IPS-15b (cell line): ENCODE measurements at regions not wholly inside any gene's neighbourhood (a gene's known extent, or its start where the extent isn't known, plus 50 kb on each side); places are given as distances from the start of the nearest gene placed in this dataset.

ENCODE experiments used
- H3K27me3 ChIP-seq: one replicate; pipeline ENCODE4 v1.6.1; 2013; ENCODE audit warnings: low read length; ENCODE audit not compliant: control insufficient read depth, insufficient read depth
- H3K36me3 ChIP-seq: one replicate; pipeline ENCODE4 v1.6.1; 2013; ENCODE audit warnings: low read length; ENCODE audit not compliant: control insufficient read depth, insufficient read depth
- H3K4me1 ChIP-seq: one replicate; pipeline ENCODE4 v1.6.1; 2013; ENCODE audit warnings: mild to moderate bottlenecking, low read length; ENCODE audit not compliant: control insufficient read depth, insufficient read depth
- H3K4me3 ChIP-seq: one replicate; pipeline ENCODE4 v1.5.1; 2013; ENCODE audit warnings: low read depth, low read length
- H3K9ac ChIP-seq: one replicate; pipeline ENCODE4 v1.6.1; 2013; ENCODE audit warnings: low read depth, mild to moderate bottlenecking, low read length
- H3K9me3 ChIP-seq: one replicate; pipeline ENCODE4 v1.6.1; 2013; ENCODE audit warnings: mild to moderate bottlenecking, low read length; ENCODE audit not compliant: control insufficient read depth, insufficient read depth

DNA sequence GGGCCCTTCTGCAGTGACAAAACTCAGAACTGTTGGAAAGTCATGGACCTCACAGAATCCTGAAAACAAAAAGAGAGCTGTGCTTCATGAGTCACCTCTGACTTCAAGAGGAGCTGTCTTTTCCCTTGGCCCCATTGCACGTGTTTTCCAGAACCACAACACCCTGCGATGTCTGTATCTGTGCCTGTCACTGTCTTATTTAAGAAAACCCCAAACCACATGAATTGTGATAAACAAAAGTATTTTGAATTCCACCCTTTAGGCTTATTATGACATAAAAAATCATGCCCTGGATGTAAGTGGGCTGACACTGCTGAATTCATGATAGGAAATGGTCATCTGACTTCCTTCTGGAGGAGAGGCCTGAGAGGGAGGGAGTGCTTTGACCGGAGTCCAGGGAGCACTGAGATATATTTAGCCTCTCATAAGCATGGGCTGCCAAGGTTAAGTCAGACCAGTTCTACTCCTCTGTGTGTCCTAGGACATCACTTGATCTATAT is 96.4 kb upstream of the DUSP22 start:
- Histone ChIP-seq H3K4me3 (no peak overlapping the region), H3K4me1 (no peaks in the 10 kb centered on the region), H3K27me3 (no peaks in the 10 kb centered on the region), H3K9ac (no peak overlapping the region), H3K36me3 (no peaks in the 10 kb centered on the region), H3K9me3 (no peaks in the 10 kb centered on the region)

DNA sequence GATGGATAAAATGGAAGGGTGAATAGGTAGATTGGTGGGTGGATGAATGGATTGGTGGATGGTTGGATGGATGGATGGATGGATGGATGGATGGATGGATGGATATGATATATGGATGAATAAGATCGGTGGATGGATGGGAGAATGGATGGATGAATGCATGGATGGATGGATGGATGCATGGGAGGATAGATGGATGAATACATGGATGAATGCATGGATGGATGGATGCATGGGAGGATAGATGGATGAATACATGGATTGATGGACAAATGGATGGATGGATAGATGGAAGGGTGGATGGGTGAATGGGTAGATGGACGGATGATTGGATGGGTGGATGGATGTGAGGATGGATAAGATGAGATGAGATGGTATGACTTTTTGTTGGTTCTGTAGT is 95.7 kb upstream of the DUSP22 start:
- H3K4me3 ChIP-seq: no peak overlapping the region
- no peaks in the 10 kb centered on the region for H3K9me3 ChIP-seq
- no peaks in the 10 kb centered on the region for H3K4me1 ChIP-seq
- H3K9ac ChIP-seq: no peak overlapping the region
- H3K27me3 ChIP-seq: no peaks in the 10 kb centered on the region
- H3K36me3 ChIP-seq: no peaks in the 10 kb centered on the region

DNA sequence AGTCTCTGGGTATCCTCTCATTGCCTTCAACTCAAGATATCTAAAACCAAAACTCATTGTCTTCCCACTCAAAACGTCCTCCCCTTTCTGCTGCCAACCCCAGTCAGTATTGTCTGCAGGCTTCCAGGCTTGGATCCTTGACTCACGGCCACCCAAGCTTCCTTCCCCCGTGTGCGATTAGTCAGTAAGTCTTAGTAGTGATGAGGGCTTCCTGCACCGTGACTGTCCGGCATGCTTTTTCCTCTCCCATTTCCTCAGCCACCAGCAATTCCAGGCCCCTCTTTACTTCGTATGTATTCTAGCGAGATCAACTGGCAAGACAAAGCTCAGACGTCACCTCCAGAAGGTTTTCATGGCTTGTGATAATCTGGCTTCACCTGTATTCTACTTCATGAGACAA is 88.6 kb upstream of the DUSP22 start:
- Histone ChIP-seq H3K27me3 (no peaks in the 10 kb centered on the region), H3K36me3 (no peaks in the 10 kb centered on the region)

DNA sequence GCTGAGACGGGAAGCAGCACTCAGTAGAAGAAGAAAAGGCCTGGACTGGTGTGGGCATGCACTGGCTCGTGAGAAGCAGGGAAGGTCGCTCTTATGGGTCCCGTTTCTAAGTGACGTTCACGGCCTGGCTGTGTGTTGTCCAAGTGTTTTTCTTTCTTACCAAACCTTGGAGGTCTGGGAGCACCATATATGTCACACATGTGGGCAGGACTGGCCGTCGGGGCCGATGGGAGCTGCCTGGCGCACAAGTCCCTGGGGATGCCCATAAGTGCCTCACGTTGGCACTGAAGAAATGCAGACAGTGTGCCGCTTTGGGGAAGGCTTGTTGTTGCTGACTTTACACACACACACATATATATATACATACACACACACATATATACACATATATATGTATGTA is 86.0 kb upstream of the DUSP22 start:
- Histone ChIP-seq H3K9ac (no peak overlapping the region), H3K36me3 (no peaks in the 10 kb centered on the region), H3K27me3 (no peaks in the 10 kb centered on the region), H3K9me3 (no peaks in the 10 kb centered on the region), H3K4me3 (no peak overlapping the region), H3K4me1 (no peaks in the 10 kb centered on the region)

More for the DNA sequence above, 88.6 kb upstream of the DUSP22 start:
- Histone ChIP-seq H3K4me1 (no peaks in the 10 kb centered on the region), H3K4me3 (no peak overlapping the region), H3K9ac (no peak overlapping the region), H3K9me3 (no peaks in the 10 kb centered on the region)

DNA sequence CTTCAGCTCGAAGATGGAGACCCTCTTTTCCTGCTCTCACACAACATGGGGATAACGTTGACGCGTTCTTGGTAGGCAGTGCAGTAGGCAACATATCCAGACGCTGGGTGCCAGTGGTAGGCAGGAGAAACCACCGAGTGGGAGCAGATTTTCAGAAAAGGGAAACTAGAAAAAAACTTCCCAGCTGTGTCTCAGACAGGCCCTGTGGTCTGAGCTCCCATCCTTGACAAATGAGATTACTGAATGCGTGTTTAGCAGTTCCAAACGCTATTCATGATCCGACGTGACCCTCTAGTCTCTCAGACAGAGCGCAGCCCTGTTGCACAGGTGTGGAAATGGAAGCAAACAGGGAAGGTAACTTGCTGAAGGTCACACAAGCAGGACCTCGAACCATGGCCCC is 83.9 kb upstream of the DUSP22 start:
- H3K27me3 ChIP-seq: no peaks in the 10 kb centered on the region
- H3K9ac ChIP-seq: no peak overlapping the region
- H3K36me3 ChIP-seq: no peaks in the 10 kb centered on the region
- H3K4me1 ChIP-seq: no peaks in the 10 kb centered on the region
- no peak overlapping the region for H3K4me3 ChIP-seq
- no peaks in the 10 kb centered on the region for H3K9me3 ChIP-seq

DNA sequence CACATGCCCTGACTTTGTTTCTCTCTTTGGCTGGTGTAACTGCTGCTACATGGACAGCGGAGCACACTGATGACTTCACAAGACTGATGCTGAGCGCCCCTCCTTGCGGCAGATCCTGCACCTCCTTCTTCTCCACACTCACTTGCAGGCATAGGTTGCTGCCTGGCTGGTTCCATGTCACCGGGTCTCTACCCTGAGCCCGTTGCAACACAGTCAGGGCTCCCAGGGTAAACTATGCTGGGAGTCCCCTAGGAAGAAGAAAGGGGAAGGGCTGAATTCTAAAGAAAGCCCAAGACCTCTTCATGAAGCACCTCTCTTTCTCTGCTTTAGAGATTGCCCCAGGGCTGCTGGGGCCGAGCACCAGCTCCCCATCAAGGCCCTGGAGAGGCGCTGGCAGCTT is 83.3 kb upstream of the DUSP22 start:
- Histone ChIP-seq H3K9ac (no peak overlapping the region), H3K9me3 (no peaks in the 10 kb centered on the region), H3K27me3 (no peaks in the 10 kb centered on the region), H3K4me1 (no peaks in the 10 kb centered on the region), H3K36me3 (no peaks in the 10 kb centered on the region), H3K4me3 (no peak overlapping the region)

DNA sequence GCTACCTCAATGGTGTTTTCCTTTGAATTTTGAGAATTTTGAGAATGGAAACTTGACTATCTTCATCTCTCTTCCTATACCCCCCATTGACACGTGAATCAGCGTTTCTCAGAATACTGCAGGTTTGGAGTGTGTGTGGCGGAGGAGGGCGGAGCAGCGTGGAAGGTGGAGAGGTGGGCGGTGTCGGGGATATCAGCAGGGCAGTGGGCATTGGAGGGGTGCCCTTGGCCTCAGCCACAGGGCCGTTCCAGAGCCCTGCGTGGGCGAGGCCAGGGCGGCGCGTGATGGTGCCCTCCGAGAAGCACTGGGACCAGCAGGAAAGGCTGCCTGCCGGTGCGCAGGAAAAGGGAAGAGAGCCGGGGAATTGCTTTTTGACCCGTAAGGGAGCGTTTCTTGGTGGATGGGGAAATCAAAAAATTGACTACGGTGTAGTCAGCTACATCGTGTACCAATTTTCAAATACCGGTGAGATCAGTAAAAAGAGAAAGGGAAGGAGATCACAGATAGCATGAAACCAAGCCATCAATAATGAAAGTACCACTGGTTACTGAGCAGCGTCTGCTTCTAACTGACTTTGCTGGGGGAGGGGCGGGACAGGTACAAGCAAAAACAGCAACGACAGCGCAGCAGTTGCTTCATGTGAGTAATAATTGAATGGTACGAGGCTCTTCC is 82.7 kb upstream of the DUSP22 start:
- Histone ChIP-seq H3K4me1 (no peaks in the 10 kb centered on the region), H3K27me3 (no peaks in the 10 kb centered on the region), H3K4me3 (no peak overlapping the region)

DNA sequence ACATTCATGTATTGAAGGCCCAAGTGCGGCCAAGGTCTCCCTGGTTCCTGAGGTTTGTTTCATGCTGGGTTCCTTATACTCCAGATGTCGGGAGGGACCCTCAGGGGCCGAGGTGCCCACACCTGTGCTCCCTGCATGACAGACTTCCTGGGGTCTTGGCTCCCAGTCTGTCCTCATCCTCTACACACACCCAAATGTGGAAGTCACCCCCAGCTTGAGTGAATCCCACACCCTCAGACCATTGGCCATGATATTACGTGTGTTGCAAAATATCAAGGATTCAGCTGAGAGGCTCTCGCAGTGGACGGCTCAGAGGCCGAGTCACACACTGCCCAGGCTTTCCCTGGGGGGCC is 82.2 kb upstream of the DUSP22 start:
- Histone ChIP-seq H3K9ac (no peak overlapping the region), H3K4me3 (no peak overlapping the region), H3K4me1 (no peaks in the 10 kb centered on the region), H3K36me3 (peaks cover 2% of the 10 kb centered on the region), H3K27me3 (no peaks in the 10 kb centered on the region), H3K9me3 (no peaks in the 10 kb centered on the region)

More for the DNA sequence above, 82.7 kb upstream of the DUSP22 start:
- H3K36me3 ChIP-seq: peaks cover 2% of the 10 kb centered on the region
- no peaks in the 10 kb centered on the region for H3K9me3 ChIP-seq
- H3K9ac ChIP-seq: no peak overlapping the region

DNA sequence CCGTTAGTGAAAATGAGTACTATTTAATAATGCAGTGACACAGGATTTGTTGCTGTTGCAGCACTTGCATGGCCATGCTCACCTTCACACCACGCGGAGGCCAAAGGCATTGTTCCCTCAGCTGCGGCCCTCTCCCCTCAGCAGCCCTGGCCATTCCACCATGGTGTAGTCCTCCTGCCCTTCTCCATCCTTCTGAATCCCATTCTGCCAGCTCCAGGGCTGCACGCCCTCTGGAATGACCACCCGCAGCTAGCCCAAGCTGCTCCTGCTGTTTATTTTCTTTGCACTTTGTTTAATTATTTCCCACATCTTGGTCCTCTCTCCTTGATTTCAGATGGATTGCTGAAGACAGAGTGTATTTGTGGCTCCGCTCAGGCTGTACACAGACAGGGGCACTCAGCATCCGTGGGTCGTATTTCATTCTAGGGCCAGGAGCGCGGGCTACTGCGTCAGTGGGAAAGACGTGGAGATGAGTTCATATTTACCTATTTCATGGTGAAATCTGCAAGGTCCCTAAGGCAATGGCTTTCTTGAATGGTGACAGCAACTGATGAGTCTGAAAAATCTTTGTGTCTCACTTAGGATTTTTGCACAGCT is 81.4 kb upstream of the DUSP22 start:
- peaks cover 2% of the 10 kb centered on the region for H3K36me3 ChIP-seq

DNA sequence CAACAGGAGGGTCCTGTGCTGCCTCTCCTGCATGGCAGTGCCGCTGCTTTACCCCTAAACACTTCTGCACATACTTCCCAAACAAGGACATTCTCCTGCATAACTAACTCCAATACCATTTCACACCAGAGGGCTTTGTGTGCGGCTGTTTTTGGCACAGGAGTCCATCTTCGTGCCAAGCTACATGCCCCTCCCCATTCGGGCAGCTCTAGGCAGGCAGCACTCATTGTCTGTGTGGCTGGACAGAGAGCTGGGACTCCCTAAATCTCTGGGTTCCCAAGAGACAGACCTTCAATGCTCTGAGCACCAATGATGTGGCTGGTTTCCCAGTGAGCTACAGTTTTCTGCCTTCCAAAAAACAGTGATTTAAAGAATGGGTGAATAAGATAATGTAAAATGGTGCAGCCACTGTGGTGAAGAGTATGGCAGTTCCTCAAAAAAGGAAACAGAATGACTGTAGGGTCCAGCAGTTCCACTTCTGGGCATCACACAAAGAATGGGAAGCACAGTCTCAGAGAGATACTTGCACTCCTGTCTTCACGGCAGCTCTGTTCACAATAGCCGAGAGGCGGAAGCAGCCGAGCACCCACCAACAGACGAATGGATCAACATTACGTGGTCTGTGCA is 80.3 kb upstream of the DUSP22 start:
- Histone ChIP-seq H3K27me3 (no peaks in the 10 kb centered on the region), H3K9ac (no peak overlapping the region), H3K36me3 (peaks cover 2% of the 10 kb centered on the region), H3K4me3 (no peak overlapping the region), H3K4me1 (no peaks in the 10 kb centered on the region), H3K9me3 (no peaks in the 10 kb centered on the region)

More for the DNA sequence above, 81.4 kb upstream of the DUSP22 start:
- H3K4me1 ChIP-seq: no peaks in the 10 kb centered on the region
- H3K27me3 ChIP-seq: no peaks in the 10 kb centered on the region
- H3K9ac ChIP-seq: no peak overlapping the region
- no peaks in the 10 kb centered on the region for H3K9me3 ChIP-seq
- no peak overlapping the region for H3K4me3 ChIP-seq

DNA sequence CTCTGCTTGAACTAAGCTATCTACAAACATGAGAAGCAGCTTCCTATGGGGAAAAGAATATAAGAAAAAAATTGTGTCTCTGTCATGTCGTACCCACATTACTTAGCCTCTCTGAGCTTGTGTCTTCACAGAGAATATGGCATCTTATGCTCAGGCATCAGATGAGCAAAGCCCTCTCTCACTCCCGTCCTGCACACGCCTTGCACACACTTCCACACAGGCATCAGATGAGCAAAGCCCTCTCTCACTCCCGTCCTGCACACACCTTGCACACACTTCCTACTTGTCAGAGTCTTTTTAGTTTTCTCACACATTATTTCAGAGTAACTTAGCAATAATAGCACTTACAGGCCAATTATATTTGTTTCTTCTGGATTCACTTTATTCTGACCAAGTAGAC is 79.0 kb upstream of the DUSP22 start:
- Histone ChIP-seq H3K27me3 (no peaks in the 10 kb centered on the region), H3K36me3 (peaks cover 2% of the 10 kb centered on the region), H3K9ac (no peak overlapping the region), H3K4me3 (no peak overlapping the region), H3K9me3 (no peaks in the 10 kb centered on the region), H3K4me1 (no peaks in the 10 kb centered on the region)

DNA sequence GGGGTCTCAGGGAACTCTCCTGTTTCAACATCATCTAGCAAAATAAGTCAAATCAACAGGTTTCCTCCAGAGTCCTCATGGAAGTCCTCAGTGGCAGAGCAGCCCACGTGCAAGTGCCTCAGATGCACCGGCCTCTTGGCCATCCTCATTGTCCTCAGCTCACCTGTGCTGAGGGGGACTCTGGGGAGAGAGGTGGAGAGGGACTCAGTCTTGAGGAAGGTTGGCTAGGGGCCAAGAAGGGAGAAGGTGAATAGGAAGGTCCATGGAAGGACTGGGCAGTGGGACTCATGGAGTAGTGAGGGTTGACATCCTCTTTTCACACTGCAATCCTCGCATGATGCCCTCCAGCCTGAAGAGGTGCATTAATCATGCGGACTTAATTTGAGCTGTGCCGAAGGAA is 77.9 kb upstream of the DUSP22 start:
- Histone ChIP-seq H3K9ac (no peak overlapping the region), H3K4me3 (no peak overlapping the region), H3K36me3 (peaks cover 2% of the 10 kb centered on the region), H3K9me3 (no peaks in the 10 kb centered on the region), H3K27me3 (no peaks in the 10 kb centered on the region), H3K4me1 (no peaks in the 10 kb centered on the region)
